Endothelial cell of umbilical vein (primary cell): ENCODE measurements at regions not wholly inside any gene's neighbourhood (a gene's known extent, or its start where the extent isn't known, plus 50 kb on each side); places are given as distances from the start of the nearest gene placed in this dataset.

Source experiments
- FOS ChIP-seq: IDR thresholded peaks from 2 replicates; pipeline ENCODE4 v1.6.1; 2011; ENCODE audit warnings: mild to moderate bottlenecking, low read length, moderate library complexity, borderline replicate concordance; ENCODE audit not compliant: insufficient read depth
- MYC ChIP-seq: IDR thresholded peaks from one replicate; pipeline ENCODE4 v1.6.1; 2011; ENCODE audit warnings: mild to moderate bottlenecking, low read depth, low read length
- POLR2A ChIP-seq: IDR thresholded peaks from 2 replicates; pipeline ENCODE4 v1.6.1; 2012; ENCODE audit warnings: low read depth, mild to moderate bottlenecking, control low read depth, low read length
- TF ChIP-seq, protein P1 (sequence below): IDR thresholded peaks from 2 replicates; pipeline ENCODE4 v1.6.1; 2011; ENCODE audit not compliant: insufficient read depth, insufficient read length
- TF ChIP-seq, protein P2 (sequence below), 2 donors: IDR thresholded peaks; 1 replicate in 1 of 2; 2 replicates in 1 of 2; pipeline ENCODE4 v1.5.1; 2011; ENCODE audit warnings: low read length in 2 of 2, mild to moderate bottlenecking in 2 of 2, moderate library complexity in 2 of 2, control low read depth in 1 of 2, inconsistent platforms in 1 of 2, low read depth in 1 of 2; ENCODE audit not compliant: insufficient read depth in 1 of 2; ENCODE audit errors: extremely low read depth in 1 of 2

DNA sequence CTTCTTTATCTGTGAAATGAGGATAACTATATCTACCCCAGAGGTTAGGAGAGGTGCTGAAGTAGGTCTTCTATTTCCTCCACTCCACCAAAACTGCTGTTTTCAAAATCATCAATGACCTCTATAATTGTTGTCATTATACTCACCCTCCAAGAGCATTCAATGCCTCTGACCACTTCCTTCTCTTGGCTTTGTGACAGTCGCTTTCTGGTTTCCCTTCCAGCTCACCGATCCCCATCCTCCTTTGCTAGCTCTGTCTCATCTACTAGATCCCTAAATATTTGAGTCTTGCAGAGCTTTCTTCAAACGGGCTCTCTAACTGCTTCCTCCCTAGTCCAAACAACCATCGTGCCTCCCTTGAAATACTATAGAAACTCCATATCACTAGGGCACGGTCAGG lies 153.5 kb downstream of the RPLP1 start:
- TF ChIP-seq, protein P1, sequence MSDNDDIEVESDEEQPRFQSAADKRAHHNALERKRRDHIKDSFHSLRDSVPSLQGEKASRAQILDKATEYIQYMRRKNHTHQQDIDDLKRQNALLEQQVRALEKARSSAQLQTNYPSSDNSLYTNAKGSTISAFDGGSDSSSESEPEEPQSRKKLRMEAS: no peak
- TF ChIP-seq, protein P2, sequence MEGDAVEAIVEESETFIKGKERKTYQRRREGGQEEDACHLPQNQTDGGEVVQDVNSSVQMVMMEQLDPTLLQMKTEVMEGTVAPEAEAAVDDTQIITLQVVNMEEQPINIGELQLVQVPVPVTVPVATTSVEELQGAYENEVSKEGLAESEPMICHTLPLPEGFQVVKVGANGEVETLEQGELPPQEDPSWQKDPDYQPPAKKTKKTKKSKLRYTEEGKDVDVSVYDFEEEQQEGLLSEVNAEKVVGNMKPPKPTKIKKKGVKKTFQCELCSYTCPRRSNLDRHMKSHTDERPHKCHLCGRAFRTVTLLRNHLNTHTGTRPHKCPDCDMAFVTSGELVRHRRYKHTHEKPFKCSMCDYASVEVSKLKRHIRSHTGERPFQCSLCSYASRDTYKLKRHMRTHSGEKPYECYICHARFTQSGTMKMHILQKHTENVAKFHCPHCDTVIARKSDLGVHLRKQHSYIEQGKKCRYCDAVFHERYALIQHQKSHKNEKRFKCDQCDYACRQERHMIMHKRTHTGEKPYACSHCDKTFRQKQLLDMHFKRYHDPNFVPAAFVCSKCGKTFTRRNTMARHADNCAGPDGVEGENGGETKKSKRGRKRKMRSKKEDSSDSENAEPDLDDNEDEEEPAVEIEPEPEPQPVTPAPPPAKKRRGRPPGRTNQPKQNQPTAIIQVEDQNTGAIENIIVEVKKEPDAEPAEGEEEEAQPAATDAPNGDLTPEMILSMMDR (IDR thresholded peaks at IDR 0.05; ENCODE audit: extremely low read depth in 1 of 2, insufficient read depth in 1 of 2, low read depth in 1 of 2, low read length in 2 of 2): no peak
- TF ChIP-seq POLR2A (no peak), FOS (no peak), MYC (no peak)
